Lower leg skin (tissue), 3 donors: ENCODE measurements at regions not wholly inside any gene's neighbourhood (a gene's known extent, or its start where the extent isn't known, plus 50 kb on each side); places are given as distances from the start of the nearest gene placed in this dataset.

Experiments
- POLR2A ChIP-seq, 2 donors: fragments of 450-650 bp; IDR thresholded peaks; one replicate each; pipeline ENCODE4 v1.6.1; 2016 to 2017; ENCODE audit warnings: antibody characterized with exemption in 2 of 2, mild to moderate bottlenecking in 1 of 2, moderate library complexity in 1 of 2
- TF ChIP-seq, protein P1 (sequence below), 3 donors: fragments of 450-650 bp; IDR thresholded peaks; one replicate each; pipeline ENCODE4 v1.5.1; 2016; ENCODE audit warnings: antibody characterized with exemption in 3 of 3, mild to moderate bottlenecking in 3 of 3, moderate library complexity in 2 of 3

DNA sequence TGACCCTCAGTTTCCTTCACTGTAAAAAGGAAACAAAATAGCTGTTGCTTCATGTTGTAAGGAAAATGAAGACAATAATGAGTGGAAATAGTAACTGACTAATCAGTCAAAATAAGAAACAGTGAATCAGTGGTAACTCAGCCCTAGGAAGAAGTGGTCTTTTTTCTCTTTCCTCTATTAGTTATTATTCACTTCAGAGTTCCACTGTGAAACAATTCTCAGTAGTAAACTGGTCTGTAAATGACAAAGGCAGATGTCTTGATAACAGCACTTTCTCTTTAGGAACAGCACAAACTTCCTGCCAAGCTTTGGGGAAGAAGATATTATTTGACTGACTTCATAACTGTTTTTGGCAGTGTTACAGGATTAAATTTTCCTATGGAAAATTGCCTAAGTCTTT is 600.5 kb upstream of the KLHL1 start:
- TF ChIP-seq, protein P1, sequence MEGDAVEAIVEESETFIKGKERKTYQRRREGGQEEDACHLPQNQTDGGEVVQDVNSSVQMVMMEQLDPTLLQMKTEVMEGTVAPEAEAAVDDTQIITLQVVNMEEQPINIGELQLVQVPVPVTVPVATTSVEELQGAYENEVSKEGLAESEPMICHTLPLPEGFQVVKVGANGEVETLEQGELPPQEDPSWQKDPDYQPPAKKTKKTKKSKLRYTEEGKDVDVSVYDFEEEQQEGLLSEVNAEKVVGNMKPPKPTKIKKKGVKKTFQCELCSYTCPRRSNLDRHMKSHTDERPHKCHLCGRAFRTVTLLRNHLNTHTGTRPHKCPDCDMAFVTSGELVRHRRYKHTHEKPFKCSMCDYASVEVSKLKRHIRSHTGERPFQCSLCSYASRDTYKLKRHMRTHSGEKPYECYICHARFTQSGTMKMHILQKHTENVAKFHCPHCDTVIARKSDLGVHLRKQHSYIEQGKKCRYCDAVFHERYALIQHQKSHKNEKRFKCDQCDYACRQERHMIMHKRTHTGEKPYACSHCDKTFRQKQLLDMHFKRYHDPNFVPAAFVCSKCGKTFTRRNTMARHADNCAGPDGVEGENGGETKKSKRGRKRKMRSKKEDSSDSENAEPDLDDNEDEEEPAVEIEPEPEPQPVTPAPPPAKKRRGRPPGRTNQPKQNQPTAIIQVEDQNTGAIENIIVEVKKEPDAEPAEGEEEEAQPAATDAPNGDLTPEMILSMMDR (IDR thresholded peaks at IDR 0.05), result no peak
- TF ChIP-seq POLR2A (IDR thresholded peaks at IDR 0.05), result no peak
